Stimulated activated naive CD4-positive, alpha-beta T cell treated with Interleukin-2 at 50 U/mL for 16 hours (primary cell): ENCODE measurements at regions not wholly inside any gene's neighbourhood (a gene's known extent, or its start where the extent isn't known, plus 50 kb on each side); places are given as distances from the start of the nearest gene placed in this dataset.

Source experiments
- DNase-seq: peaks from one replicate; lab custom pipeline; 2025; lab: John Stamatoyannopoulos, UW

DNA sequence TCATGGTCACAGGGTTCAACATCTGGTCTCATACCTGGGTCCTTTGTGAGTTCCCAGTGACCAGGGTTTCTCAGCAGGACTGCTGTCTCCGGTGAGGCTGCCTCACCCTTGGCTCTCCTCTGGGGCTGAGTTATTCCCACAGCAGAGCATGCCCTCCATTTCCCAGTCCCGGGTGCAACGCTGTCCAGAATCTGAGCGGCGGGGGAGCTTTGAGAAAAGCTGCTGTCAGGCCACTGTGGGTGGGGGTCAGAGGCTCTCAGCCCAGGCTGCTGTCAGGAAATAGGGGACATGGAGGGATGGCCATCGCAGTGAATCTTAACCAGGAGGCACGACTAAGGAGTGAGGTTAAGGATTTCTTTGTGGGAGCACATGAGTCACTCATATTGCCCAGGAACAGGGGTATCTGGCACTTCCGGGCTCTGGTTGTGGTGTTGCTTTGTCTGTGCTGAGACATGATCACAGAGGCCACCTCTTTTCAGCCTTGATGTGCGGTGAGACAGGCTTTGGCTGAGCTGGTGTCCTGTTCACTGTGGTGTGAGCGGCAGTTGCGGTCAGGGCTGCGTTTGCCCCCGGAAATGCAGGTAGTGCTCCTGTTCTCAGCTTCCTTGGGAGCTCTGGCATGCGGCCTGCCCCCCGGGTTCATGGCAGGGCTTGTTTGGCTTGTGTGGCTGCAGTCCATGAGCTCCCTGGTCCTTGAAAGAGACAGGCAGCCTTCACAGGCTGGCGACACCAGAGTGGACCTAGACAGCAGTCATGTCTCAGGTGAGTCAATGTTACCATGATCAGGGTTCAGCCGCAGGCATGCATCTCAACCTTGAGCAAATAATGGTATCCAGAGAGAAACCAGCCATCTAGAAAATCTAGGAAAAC, 310.7 kb upstream of the MYT1L start:
- DNase-seq: no peak

GRCh38 chr2:2640818-2641217, 309.7 kb upstream of the MYT1L start:
- no peak for DNase-seq

- no peak for DNase-seq
Observed at GRCh38 chr2:2640371-2640770, 309.3 kb upstream of the MYT1L start.

GRCh38 chr2:2639251-2640139, 308.4 kb upstream of the MYT1L start:
- no peak for DNase-seq

- DNase-seq: no peak
Observed at GRCh38 chr2:2638547-2639220, 307.6 kb upstream of the MYT1L start.

- no peak for DNase-seq
Observed at GRCh38 chr2:2636813-2637212, 305.7 kb upstream of the MYT1L start.

DNA sequence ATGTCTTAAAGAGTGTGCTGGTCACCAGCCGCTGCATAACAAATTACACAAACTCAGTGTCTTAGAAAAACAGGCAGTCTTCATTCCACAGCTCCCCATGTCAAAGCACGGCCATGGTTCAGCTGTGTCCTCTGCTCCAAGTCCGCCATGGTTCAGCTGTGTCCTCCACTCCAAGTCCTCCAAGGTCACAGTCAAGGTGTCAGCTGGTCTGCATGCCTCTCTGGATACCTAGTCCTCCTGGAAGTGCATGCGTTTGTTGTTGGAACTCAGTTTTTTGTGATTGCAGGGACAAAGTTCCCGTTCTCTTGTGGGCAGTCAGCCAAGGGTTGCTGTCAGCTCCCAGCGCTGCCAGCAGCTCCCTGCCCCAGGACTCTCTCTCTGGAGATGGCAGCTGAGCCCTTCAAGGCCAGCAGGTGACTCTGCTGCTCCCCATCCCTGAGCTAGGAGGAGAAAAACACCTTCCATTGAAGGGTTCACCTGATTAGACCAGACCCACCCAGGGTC, 304.0 kb upstream of the MYT1L start:
- no peak for DNase-seq

DNA sequence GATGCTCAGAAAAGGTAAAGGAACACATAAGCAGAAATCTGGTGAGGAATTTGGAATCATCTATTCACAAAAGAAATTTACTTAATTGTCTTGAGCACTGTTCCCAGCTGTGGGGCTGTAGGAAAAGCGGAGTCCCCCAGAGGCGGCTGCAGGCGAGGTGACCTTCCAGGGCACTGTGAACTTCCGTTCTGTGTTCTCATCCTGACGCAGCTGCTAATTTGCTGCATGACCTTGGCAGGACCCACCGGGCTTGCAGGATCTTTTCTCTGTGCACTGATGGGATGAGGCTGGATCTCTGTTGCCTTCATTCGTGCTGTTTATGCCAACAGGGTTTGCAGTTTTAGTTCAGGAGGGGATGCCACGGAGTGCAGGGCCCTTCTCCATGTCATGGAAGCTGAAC, 301.9 kb upstream of the MYT1L start:
- no peak for DNase-seq

DNA sequence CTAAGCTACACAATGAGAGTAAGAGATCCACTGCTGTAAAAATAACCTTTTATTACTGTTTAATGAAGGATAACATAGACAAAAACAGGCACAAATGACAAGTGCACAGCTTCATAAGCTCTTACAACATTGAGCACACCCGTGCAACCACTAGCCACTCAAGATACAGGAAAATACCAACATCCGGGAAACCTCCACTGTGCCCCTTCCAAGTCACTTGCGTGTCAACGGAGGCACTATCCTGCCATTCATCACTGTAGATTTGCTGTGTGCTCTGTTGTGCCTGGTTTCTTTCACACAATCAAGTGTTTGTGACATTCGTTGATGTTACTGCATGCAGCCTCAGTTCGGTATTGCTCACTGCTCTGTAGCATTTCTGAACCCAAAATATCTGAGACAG, 292.9 kb upstream of the MYT1L start:
- DNase-seq: no peak

GRCh38 chr2:2621855-2622254, 290.8 kb upstream of the MYT1L start:
- DNase-seq: no peak

- no peak for DNase-seq
Observed at GRCh38 chr2:2620604-2621003, 289.5 kb upstream of the MYT1L start.

- DNase-seq: no peak
Observed at GRCh38 chr2:2619995-2620394, 288.9 kb upstream of the MYT1L start.

DNA sequence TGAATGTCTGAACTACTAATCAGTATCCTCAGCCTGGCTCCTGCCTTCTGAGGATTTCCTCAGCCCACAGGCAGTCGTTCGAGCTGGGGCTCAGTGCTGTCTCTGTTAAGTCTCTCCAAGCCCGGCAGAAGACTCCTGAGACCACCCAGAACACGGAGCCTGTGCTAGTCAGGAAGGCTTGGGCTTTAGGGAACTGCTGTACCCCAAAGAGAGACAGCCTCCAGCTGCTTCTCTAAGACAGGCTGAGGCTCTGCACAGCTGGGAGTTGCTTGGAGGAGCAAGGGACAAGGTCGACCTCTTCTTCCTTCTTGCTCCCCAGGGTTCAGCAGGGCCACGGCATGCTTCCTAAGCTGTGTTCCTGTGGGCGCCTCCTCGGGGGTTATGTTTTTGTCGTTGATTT, 283.4 kb upstream of the MYT1L start:
- no peak for DNase-seq

DNA sequence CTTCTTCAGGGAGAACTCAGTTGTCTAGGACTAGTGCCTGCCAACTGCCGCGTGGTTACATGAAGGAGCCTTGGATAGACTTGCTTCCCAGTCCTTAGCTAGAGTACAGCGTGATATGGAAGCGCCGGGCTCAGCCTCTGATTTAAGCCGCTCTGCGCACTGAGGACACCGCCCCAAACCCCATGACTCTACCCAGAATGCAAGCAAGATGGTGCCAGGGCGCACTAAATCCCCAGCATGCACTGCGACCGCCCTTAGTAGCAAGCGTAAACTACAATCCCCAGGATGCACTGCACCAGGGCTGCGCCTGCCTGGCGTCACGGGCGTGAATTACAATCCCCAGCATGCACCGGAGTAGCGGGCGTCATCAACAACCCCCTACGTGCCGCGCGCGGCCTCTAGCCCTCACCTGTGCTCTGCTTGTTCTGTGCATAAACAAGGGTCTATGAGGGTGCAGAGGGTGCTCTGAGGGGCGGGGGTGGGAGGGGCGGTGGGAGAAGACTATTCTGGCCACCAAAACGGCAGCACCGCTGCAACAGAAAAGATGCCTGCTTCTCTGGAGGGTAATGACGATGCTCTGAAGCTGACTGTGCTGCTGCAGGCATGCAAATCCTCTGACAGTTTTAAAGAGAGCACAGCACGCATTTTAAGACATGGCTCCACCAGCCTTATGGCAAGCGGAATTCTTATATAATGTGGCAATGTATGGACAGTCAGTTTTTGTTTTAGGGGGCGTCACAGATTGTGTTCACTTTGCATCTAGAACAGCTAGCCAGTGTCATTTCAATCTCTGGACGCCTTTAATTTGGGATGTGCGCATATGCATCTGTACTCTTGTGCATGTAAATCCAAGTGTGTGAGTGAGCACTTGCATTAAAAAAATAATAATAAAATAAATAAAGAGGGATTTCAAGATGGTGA, 282.5 kb upstream of the MYT1L start:
- peak; percentile 75 for DNase-seq

DNA sequence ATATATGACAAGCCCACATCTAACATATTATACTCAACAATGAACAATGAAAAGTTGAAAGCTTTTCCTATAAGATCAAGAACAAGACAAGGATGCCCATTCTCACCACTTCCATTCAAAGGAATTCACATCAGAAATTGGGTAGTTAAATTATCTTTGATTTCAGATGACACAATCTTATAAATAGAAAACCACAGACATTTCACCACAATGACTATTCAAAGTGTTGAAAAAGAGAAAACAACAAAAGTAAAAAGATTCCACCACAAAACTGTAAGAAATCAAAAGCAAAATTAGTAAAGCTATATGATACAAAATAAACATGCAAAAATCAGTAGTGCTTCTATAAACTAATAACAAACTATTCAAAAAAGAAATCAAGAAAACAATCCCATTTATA, 279.7 kb upstream of the MYT1L start:
- DNase-seq: no peak

DNA sequence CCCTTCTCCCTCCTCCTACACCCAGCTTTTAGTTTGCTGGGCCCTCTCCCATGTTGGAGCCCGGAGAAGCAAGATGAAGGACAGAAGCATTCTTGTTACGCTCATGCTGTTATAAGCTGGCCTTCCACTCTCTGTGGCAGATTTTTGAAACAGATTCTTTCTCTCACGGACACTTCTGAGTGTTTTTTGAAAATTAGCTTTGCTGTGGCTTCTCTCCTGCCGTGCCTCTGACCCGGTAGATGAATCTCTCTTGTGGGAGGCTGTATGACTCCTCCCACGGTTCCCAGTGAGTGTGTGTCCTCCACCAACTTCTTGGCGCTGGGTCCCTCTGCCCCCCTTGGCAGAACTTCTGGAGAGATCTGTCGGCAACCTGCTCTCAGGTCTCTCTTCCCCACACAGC, 269.3 kb upstream of the MYT1L start:
- DNase-seq: no peak

GRCh38 chr2:2599441-2599840, 268.4 kb upstream of the MYT1L start:
- no peak for DNase-seq

GRCh38 chr2:2597712-2598111, 266.6 kb upstream of the MYT1L start:
- DNase-seq: no peak

DNA sequence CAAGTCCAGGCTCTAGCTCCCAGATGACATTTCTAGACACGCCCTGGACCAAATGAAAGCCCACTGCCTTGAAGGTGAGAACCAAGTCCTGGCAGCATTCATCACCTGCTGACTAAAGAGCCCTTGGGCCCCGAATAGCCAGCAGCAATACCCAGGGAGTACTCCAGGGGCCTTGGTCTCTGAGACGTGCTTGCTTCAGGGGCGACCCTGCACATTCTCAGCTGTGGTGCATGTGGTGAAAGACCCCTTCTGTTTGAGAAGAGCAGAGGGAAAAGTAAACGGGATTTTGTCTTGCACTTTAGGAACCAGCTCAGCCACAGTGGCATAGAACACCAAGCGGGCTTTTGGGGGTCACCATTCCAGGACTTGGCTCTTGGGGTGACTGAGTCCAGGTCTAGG, 260.5 kb upstream of the MYT1L start:
- no peak for DNase-seq

GRCh38 chr2:2590841-2591541, 259.9 kb upstream of the MYT1L start:
- DNase-seq: no peak

DNA sequence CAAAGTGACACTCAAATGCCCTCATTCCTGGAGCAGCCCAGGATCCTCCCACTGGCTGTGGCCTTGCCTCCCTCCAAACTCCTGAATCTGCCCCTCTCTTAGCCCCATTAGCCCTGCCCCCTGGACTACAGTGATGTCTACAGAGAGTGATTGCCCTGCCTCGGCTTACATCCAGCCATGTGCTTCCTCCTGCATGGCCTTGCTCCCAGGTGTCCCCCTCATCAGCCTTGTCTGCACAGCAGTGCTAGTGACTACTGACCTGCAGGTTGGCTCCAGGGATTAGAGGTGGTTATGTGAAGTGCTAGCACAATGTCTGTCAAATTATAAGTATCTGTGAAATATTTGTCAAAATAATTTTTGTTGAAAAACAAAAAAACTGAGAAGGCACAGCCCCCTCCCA, 259.1 kb upstream of the MYT1L start:
- no peak for DNase-seq
